Small intestine (tissue), 7 donors: ENCODE measurements at regions not wholly inside any gene's neighbourhood (a gene's known extent, or its start where the extent isn't known, plus 50 kb on each side); places are given as distances from the start of the nearest gene placed in this dataset.

ENCODE experiments used
- DNase-seq, 2 donors: peaks; one replicate each; pipeline versions ENCODE4 v3.0.0 to v3.0.0-alpha.2; 2013
- FAIRE-seq: peaks from 2 replicates; lab custom pipeline; 2012; peaks lifted over from hg19 to GRCh38; lab: Jason Lieb, UNC
- H3K27ac ChIP-seq, 3 donors: one replicate each; pipeline ENCODE4 v1.5.1; 2013; ENCODE audit warnings: low read length in 2 of 3, mild to moderate bottlenecking in 2 of 3, control low read depth in 1 of 3, inconsistent platforms in 1 of 3, low read depth in 1 of 3, moderate library complexity in 1 of 3
- H3K27me3 ChIP-seq, 3 donors: one replicate each; pipeline ENCODE4 v1.6.1; 2013; ENCODE audit warnings: low read length in 3 of 3, inconsistent platforms in 1 of 3; ENCODE audit not compliant: control insufficient read depth in 3 of 3, insufficient read depth in 3 of 3
- H3K36me3 ChIP-seq, 3 donors: one replicate each; pipeline ENCODE4 v1.6.1; 2013; ENCODE audit warnings: low read length in 3 of 3, inconsistent platforms in 1 of 3, low read depth in 1 of 3, mild to moderate bottlenecking in 1 of 3, moderate library complexity in 1 of 3; ENCODE audit not compliant: control insufficient read depth in 3 of 3, insufficient read depth in 2 of 3
- H3K4me1 ChIP-seq, 3 donors: one replicate each; pipeline ENCODE4 v1.6.1; 2013; ENCODE audit warnings: low read length in 2 of 3, inconsistent platforms in 1 of 3, low read depth in 1 of 3, mild to moderate bottlenecking in 1 of 3, moderate library complexity in 1 of 3; ENCODE audit not compliant: control insufficient read depth in 3 of 3, insufficient read depth in 2 of 3
- H3K4me3 ChIP-seq, 3 donors: one replicate each; pipeline ENCODE4 v1.5.1; 2013; ENCODE audit warnings: low read length in 3 of 3, control low read depth in 1 of 3, inconsistent platforms in 1 of 3, low read depth in 1 of 3, mild to moderate bottlenecking in 1 of 3, moderate library complexity in 1 of 3
- H3K9me3 ChIP-seq, 2 donors: one replicate each; pipeline ENCODE4 v1.6.1; 2013; ENCODE audit warnings: low read depth in 1 of 2, low read length in 1 of 2; ENCODE audit not compliant: control insufficient read depth in 2 of 2, insufficient read depth in 1 of 2
- WGBS, 3 donors: extraction: QIAGEN DNeasy Blood & Tissue Kit; methylation state at CpG; one replicate each; pipeline ENCODE4 v1.1.7; 2013; 5-methylcytosine and 5-hydroxymethylcytosine counted together
- donor health status: healthy with polysubstance abuse.
- donor health status: control.
- donor health status: control.
- donor health status: Bipolar disorder and iron deficiency.
- donor health status: healthy.

GRCh38 chr1:109834951-109835350 lies 71.2 kb upstream of the EPS8L3 start:
- Histone ChIP-seq H3K4me3 (no peak overlapping the region), H3K4me1 (no peaks in the 10 kb centered on the region), H3K9me3 (peaks cover 0 to 15% of the 10 kb centered on the region in 2 donors), H3K27ac (no peak overlapping the region), H3K27me3 (no peaks in the 10 kb centered on the region), H3K36me3 (no peaks in the 10 kb centered on the region)
- FAIRE-seq (no peak), DNase-seq (no peak)

DNA sequence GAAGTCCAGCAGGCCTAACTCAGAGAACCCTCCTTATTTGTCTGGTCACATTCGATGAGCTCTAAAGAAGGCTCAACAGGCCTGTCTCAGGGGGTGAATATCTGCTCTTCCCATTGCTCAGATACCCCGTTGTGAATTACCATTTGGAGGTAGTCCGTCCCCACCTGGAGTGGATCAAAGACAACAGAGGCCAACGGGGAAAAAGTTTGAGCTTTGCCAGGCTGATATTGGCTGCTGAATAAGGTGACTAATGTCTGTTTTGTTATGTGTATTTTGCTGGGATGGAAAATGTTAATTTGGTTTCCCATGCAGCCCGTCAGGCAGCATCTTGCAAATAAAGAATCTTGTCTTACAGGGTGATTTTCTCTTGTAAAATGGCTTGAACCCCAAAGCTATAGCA lies 69.2 kb upstream of the EPS8L3 start:
- no peak for FAIRE-seq
- Histone ChIP-seq H3K4me3 (no peak overlapping the region), H3K9me3 (peaks cover 0 to 13% of the 10 kb centered on the region in 2 donors), H3K27me3 (no peaks in the 10 kb centered on the region), H3K4me1 (no peaks in the 10 kb centered on the region), H3K36me3 (no peaks in the 10 kb centered on the region), H3K27ac (no peak overlapping the region)
- DNase-seq, result no peak
- WGBS, 3 donors, result 71 to 77% (median 72%) methylated on average over 5 of the region's 5 CpGs

- H3K9me3 ChIP-seq, result peaks cover 0 to 11% of the 10 kb centered on the region in 2 donors
- no peak overlapping the region for H3K27ac ChIP-seq
- no peak for FAIRE-seq
- no peaks in the 10 kb centered on the region for H3K4me1 ChIP-seq
- H3K4me3 ChIP-seq, result no peak overlapping the region
- no peak for DNase-seq
- H3K27me3 ChIP-seq, result no peaks in the 10 kb centered on the region
- no peaks in the 10 kb centered on the region for H3K36me3 ChIP-seq
- WGBS, 3 donors, result 76 to 85% (median 81%) methylated on average over 8 of the region's 8 CpGs
These were observed 65.2 kb upstream of the EPS8L3 start for GRCh38 chr1:109828756-109829505.

DNA sequence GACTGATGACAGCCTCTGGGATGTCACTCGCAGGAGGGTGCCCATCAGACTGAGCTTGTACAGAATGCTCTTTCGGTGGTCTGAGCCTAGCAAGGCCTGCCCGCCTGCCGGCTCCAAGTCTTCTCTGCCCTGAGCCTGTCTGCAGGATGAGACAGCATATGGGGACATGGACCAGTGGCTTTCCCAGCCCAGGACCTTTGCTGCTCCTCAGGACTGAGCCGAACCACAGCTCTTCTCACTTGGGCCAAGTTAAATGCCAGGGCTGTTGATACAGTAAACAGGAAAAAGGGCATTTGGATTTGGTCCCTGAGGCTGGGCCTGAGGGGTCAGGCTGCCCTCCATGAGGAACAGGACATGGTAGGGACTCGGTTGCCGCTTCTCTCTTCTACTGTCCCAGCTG lies 64.3 kb upstream of the EPS8L3 start:
- H3K27ac ChIP-seq, result no peak overlapping the region
- no peak for FAIRE-seq
- DNase-seq, result no peak
- H3K4me1 ChIP-seq, result no peaks in the 10 kb centered on the region
- H3K27me3 ChIP-seq, result no peaks in the 10 kb centered on the region
- 93 to 97% (median 96%) methylated on average over 7 of the region's 7 CpGs for WGBS, 3 donors
- no peaks in the 10 kb centered on the region for H3K36me3 ChIP-seq
- no peak overlapping the region for H3K4me3 ChIP-seq
- H3K9me3 ChIP-seq, result peaks cover 0 to 11% of the 10 kb centered on the region in 2 donors

DNA sequence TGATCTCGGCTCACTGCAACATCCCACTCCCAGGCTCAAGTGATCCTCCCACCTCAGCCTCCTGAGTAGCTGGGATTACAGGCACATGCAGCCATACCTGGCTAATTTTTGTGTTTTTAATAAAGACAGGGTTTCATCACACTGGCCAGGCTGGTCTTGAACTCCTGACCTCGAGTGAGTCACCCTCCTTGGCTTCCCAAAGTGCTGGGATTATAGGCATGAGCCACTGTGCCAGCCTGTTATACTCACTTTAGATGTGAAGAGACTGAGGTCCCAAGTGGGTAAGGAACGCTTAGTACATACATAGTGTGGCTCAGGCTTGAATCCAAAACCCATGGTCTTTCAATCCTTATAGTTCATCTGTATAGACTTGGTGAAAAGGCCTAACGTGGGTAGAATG lies 63.7 kb upstream of the EPS8L3 start:
- no peaks in the 10 kb centered on the region for H3K27me3 ChIP-seq
- WGBS, 3 donors, result 83 to 89% (median 87%) methylated on average over 4 of the region's 4 CpGs

GRCh38 chr1:109826930-109827349 lies 63.2 kb upstream of the EPS8L3 start:
- Histone ChIP-seq H3K36me3 (no peaks in the 10 kb centered on the region), H3K9me3 (peaks cover 0 to 4% of the 10 kb centered on the region in 2 donors), H3K4me1 (peaks cover 0 to 3% (median 0%) of the 10 kb centered on the region in 3 donors), H3K27me3 (no peaks in the 10 kb centered on the region), H3K4me3 (no peak overlapping the region), H3K27ac (no peak overlapping the region)
- 81 to 88% (median 81%) methylated on average over 10 of the region's 10 CpGs for WGBS, 3 donors
- FAIRE-seq (no peak), DNase-seq (no peak)

More for the DNA sequence above, 63.7 kb upstream of the EPS8L3 start:
- Histone ChIP-seq H3K4me1 (no peaks in the 10 kb centered on the region), H3K4me3 (no peak overlapping the region), H3K36me3 (no peaks in the 10 kb centered on the region), H3K27ac (no peak overlapping the region), H3K9me3 (peaks cover 0 to 9% of the 10 kb centered on the region in 2 donors)
- DNase-seq (no peak), FAIRE-seq (no peak)

DNA sequence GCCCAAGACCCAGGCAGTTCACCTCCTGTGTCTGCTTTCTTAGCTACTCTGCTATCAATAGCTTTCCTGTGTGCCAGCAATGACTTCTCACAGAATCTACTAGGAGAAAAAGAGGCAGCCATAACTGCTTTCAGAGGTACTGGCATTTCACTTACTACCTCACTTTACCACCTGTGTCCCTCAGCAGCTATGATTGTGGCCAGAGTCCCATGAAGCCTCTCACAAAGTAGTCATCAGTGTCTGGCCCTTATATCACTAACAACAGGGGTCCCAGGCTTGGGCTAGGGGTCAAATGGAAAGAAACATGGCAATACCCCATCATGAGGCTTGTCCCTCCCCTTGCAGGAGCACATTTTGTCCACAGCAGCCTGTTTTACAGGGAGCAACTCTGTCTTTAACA lies 62.7 kb upstream of the EPS8L3 start:
- Histone ChIP-seq H3K4me1 (peaks cover 0 to 3% (median 0%) of the 10 kb centered on the region in 3 donors), H3K27ac (no peak overlapping the region), H3K4me3 (no peak overlapping the region), H3K9me3 (no peaks in the 10 kb centered on the region), H3K27me3 (no peaks in the 10 kb centered on the region), H3K36me3 (no peaks in the 10 kb centered on the region)
- FAIRE-seq (no peak), DNase-seq (no peak)

DNA sequence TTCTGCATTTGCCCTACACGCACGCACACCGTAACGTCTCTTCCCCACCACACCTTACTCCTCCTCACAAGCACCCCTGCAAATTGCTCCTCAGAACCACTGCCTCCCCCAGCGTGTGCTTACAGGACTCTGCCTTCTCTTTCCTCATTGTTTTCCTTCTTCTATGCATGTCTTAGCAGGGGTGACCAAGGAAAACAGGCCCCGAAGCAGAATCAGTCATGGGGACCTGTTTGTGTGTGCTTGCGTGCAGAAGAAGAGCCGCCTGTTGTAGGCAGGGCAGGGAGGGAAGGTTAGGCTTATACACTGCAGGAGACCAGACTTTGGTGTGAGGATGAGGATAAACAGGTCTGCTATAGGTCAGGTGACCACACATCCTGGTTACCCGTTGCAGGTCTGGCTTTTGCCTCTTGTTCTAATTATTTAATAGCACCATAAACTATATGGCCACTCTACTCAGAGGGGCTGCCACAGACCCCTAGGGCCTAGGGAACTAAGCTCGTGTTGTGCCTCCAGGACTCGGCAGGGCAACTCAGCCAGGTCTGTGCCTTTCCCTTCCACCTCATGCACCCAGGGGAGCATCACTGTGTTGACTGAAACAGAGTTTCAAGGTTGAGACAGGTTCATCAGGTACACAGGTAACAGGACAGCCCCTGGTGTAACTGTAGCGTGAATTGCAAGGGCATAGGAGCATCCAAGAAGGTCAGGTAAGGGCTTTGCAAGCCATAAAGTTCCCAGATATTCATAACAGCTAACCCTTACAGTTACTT lies 60.8 kb upstream of the EPS8L3 start:
- H3K27me3 ChIP-seq, result no peaks in the 10 kb centered on the region
- FAIRE-seq (no peak), DNase-seq (no peak)
- 85 to 87% (median 85%) methylated on average over 12 of the region's 12 CpGs for WGBS, 3 donors
- no peak overlapping the region for H3K4me3 ChIP-seq
- H3K4me1 ChIP-seq, result peaks cover 0 to 3% (median 0%) of the 10 kb centered on the region in 3 donors
- no peaks in the 10 kb centered on the region for H3K9me3 ChIP-seq
- H3K36me3 ChIP-seq, result no peaks in the 10 kb centered on the region
- H3K27ac ChIP-seq, result peak overlapping the region in 1 of 3 donors; percentile 9
